ENCODE measurements at regions not wholly inside any gene's neighbourhood (a gene's known extent, or its start where the extent isn't known, plus 50 kb on each side); places are given as distances from the start of the nearest gene placed in this dataset.

DNA sequence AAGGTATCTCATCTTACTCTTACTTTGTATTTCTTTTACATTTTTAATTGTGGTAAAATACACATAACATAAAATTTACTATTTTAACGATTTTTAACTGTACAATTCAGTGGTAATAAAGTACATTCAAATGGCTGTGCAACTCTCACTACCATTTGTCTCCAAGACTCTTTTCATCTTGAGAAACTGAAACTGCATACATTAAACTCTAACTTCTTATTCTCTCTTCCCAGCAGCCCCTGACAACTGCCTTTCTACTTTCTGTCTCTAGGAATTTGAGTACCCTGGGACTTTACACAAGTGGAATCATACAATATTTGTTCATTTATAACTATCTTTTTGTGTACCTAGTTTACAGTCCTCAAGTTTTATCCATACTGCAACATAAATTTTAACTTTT, 725.8 kb upstream of the KIRREL3 start:
- H3K79me1 ChIP-seq (replicated peaks; ENCODE audit: low read length, poor library complexity, severe bottlenecking) = no peaks in the 10 kb centered on the region
- H2BK15ac ChIP-seq (ENCODE audit: low read depth, poor library complexity, severe bottlenecking) = no peak overlapping the region
- no peak overlapping the region for H3K4ac ChIP-seq (ENCODE audit: low read depth in 1 of 2, low read length in 2 of 2)
- H3K36me3 ChIP-seq (ENCODE audit: control insufficient read depth in 1 of 2, insufficient read depth in 2 of 2, low read depth in 1 of 2, low read length in 2 of 2) = no peaks in the 10 kb centered on the region
- no peaks in the 10 kb centered on the region for H3K4me1 ChIP-seq (ENCODE audit: control insufficient read depth, insufficient read depth, low read depth, low read length)
- WGBS = 72% methylated on average over 1 of the region's 1 CpG
- no peak overlapping the region for H2AK5ac ChIP-seq (ENCODE audit: low read length, severe bottlenecking)
- peaks cover 8% of the 10 kb centered on the region for H3K9me3 ChIP-seq (ENCODE audit: control insufficient read depth, low read length)
- H3K27me3 ChIP-seq (ENCODE audit: control insufficient read depth in 1 of 2, insufficient read depth in 1 of 2, low read length in 2 of 2) = no peaks in the 10 kb centered on the region
- DNase-seq = no peak
- no peak overlapping the region for H3K18ac ChIP-seq (ENCODE audit: low read depth in 1 of 2, low read length in 2 of 2)
- H2BK120ac ChIP-seq (ENCODE audit: low read depth, low read length) = no peak overlapping the region
- H2AFZ ChIP-seq (ENCODE audit: low read depth, low read length) = no peak overlapping the region
- no peak overlapping the region for H3K4me2 ChIP-seq (ENCODE audit: low read length, poor library complexity, severe bottlenecking)
- H2BK12ac ChIP-seq (ENCODE audit: low read length in 2 of 2) = no peak overlapping the region
- no peak overlapping the region for H3K27ac ChIP-seq (ENCODE audit: low read length, poor library complexity, severe bottlenecking)
- no peak overlapping the region for H3K9ac ChIP-seq (ENCODE audit: low read length)
- H4K8ac ChIP-seq (ENCODE audit: low read length) = no peak overlapping the region
- H3K14ac ChIP-seq (ENCODE audit: low read length in 2 of 2) = no peak overlapping the region
- no peak overlapping the region for H3K4me3 ChIP-seq (ENCODE audit: insufficient read depth in 1 of 2, low read depth in 1 of 2, low read length in 2 of 2)
- H4K91ac ChIP-seq (ENCODE audit: low read length) = no peak overlapping the region
- H2BK5ac ChIP-seq (ENCODE audit: low read depth, low read length, poor library complexity, severe bottlenecking) = no peak overlapping the region
- no peak overlapping the region for H3K23ac ChIP-seq (ENCODE audit: low read length in 2 of 2)

DNA sequence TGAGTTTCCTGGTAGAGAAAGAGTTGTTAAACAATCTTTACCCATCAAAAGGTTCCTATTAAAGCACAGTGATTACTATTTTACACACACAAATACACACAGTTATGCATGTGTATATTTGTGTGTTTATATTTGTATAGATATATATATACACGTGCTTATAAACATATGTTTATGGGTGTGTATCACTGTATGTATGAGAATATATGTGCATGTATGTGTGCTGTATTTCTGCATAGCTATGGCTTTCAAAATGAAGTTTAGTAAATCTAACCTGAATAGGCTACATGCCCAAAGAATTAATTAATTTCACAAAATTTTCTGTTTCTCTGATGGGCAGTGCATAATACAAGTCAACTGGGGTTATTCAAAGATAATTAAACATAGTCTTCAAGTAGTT, 723.1 kb upstream of the KIRREL3 start:
- WGBS = no CpG with 5 or more reads among the region's 1 CpG
- no peak overlapping the region for H3K4me3 ChIP-seq (ENCODE audit: insufficient read depth in 1 of 2, low read depth in 1 of 2, low read length in 2 of 2)
- H2AK5ac ChIP-seq (ENCODE audit: low read length, severe bottlenecking) = no peak overlapping the region
- H3K9me3 ChIP-seq (ENCODE audit: control insufficient read depth, low read length) = peaks cover 2% of the 10 kb centered on the region
- no peaks in the 10 kb centered on the region for H3K4me1 ChIP-seq (ENCODE audit: control insufficient read depth, insufficient read depth, low read depth, low read length)
- DNase-seq = no peak
- H3K27me3 ChIP-seq (ENCODE audit: control insufficient read depth in 1 of 2, insufficient read depth in 1 of 2, low read length in 2 of 2) = no peaks in the 10 kb centered on the region
- no peak overlapping the region for H3K14ac ChIP-seq (ENCODE audit: low read length in 2 of 2)
- no peak overlapping the region for H3K9ac ChIP-seq (ENCODE audit: low read length)
- no peak overlapping the region for H3K4ac ChIP-seq (ENCODE audit: low read depth in 1 of 2, low read length in 2 of 2)
- H2BK15ac ChIP-seq (ENCODE audit: low read depth, poor library complexity, severe bottlenecking) = no peak overlapping the region
- H2BK120ac ChIP-seq (ENCODE audit: low read depth, low read length) = no peak overlapping the region
- H3K18ac ChIP-seq (ENCODE audit: low read depth in 1 of 2, low read length in 2 of 2) = no peak overlapping the region
- no peak overlapping the region for H3K4me2 ChIP-seq (ENCODE audit: low read length, poor library complexity, severe bottlenecking)
- no peak overlapping the region for H2AFZ ChIP-seq (ENCODE audit: low read depth, low read length)
- no peak overlapping the region for H3K23ac ChIP-seq (ENCODE audit: low read length in 2 of 2)
- no peaks in the 10 kb centered on the region for H3K79me1 ChIP-seq (replicated peaks; ENCODE audit: low read length, poor library complexity, severe bottlenecking)
- H3K36me3 ChIP-seq (ENCODE audit: control insufficient read depth in 1 of 2, insufficient read depth in 2 of 2, low read depth in 1 of 2, low read length in 2 of 2) = no peaks in the 10 kb centered on the region
- no peak overlapping the region for H2BK12ac ChIP-seq (ENCODE audit: low read length in 2 of 2)
- H4K8ac ChIP-seq (ENCODE audit: low read length) = no peak overlapping the region
- H2BK5ac ChIP-seq (ENCODE audit: low read depth, low read length, poor library complexity, severe bottlenecking) = no peak overlapping the region
- H3K27ac ChIP-seq (ENCODE audit: low read length, poor library complexity, severe bottlenecking) = no peak overlapping the region
- no peak overlapping the region for H4K91ac ChIP-seq (ENCODE audit: low read length)

DNA sequence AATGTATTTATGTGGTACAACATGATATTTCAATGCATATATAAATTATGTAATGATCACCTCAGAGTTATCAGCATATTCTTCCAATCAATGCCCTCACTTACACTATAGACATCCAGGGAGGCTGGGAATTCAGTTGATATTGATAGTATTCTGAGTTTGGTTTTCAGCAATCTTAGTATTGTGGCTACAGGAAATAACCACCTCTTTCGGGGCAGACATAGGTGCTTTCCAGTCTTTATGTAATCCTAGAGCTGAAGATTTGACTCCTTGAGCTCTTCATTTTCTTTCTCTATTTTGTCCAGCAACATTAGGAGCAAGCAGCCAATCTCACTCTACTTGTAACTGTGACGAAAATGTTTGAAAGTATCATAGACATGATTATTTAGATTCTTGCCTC, 712.7 kb upstream of the KIRREL3 start:
- Histone ChIP-seq H3K4me2 (ENCODE audit: low read length, poor library complexity, severe bottlenecking) (no peak overlapping the region), H2BK12ac (ENCODE audit: low read length in 2 of 2) (no peak overlapping the region), H2AFZ (ENCODE audit: low read depth, low read length) (no peak overlapping the region), H3K27ac (ENCODE audit: low read length, poor library complexity, severe bottlenecking) (no peak overlapping the region), H2AK5ac (ENCODE audit: low read length, severe bottlenecking) (no peak overlapping the region), H3K27me3 (ENCODE audit: control insufficient read depth in 1 of 2, insufficient read depth in 1 of 2, low read length in 2 of 2) (no peaks in the 10 kb centered on the region), H3K18ac (ENCODE audit: low read depth in 1 of 2, low read length in 2 of 2) (no peak overlapping the region), H2BK5ac (ENCODE audit: low read depth, low read length, poor library complexity, severe bottlenecking) (no peak overlapping the region), H3K9me3 (ENCODE audit: control insufficient read depth, low read length) (no peaks in the 10 kb centered on the region), H3K23ac (ENCODE audit: low read length in 2 of 2) (no peak overlapping the region), H3K9ac (ENCODE audit: low read length) (no peak overlapping the region), H4K8ac (ENCODE audit: low read length) (no peak overlapping the region), H2BK120ac (ENCODE audit: low read depth, low read length) (no peak overlapping the region), H4K91ac (ENCODE audit: low read length) (no peak overlapping the region), H3K4ac (ENCODE audit: low read depth in 1 of 2, low read length in 2 of 2) (no peak overlapping the region), H3K4me1 (ENCODE audit: control insufficient read depth, insufficient read depth, low read depth, low read length) (no peaks in the 10 kb centered on the region), H3K14ac (ENCODE audit: low read length in 2 of 2) (no peak overlapping the region), H3K79me1 (replicated peaks; ENCODE audit: low read length, poor library complexity, severe bottlenecking) (no peaks in the 10 kb centered on the region), H3K4me3 (ENCODE audit: insufficient read depth in 1 of 2, low read depth in 1 of 2, low read length in 2 of 2) (no peak overlapping the region), H2BK15ac (ENCODE audit: low read depth, poor library complexity, severe bottlenecking) (no peak overlapping the region), H3K36me3 (ENCODE audit: control insufficient read depth in 1 of 2, insufficient read depth in 2 of 2, low read depth in 1 of 2, low read length in 2 of 2) (no peaks in the 10 kb centered on the region)
- no peak for DNase-seq
- 33% methylated on average over 1 of the region's 2 CpGs for WGBS

- no peaks in the 10 kb centered on the region for H3K9me3 ChIP-seq (ENCODE audit: control insufficient read depth, low read length)
- H3K27ac ChIP-seq (ENCODE audit: low read length, poor library complexity, severe bottlenecking) = no peak overlapping the region
- no peaks in the 10 kb centered on the region for H3K4me1 ChIP-seq (ENCODE audit: control insufficient read depth, insufficient read depth, low read depth, low read length)
- no peak overlapping the region for H2AK5ac ChIP-seq (ENCODE audit: low read length, severe bottlenecking)
- no peak overlapping the region for H3K18ac ChIP-seq (ENCODE audit: low read depth in 1 of 2, low read length in 2 of 2)
- H2BK12ac ChIP-seq (ENCODE audit: low read length in 2 of 2) = no peak overlapping the region
- H2BK15ac ChIP-seq (ENCODE audit: low read depth, poor library complexity, severe bottlenecking) = no peak overlapping the region
- H3K9ac ChIP-seq (ENCODE audit: low read length) = no peak overlapping the region
- no peak overlapping the region for H3K4ac ChIP-seq (ENCODE audit: low read depth in 1 of 2, low read length in 2 of 2)
- no peaks in the 10 kb centered on the region for H3K36me3 ChIP-seq (ENCODE audit: control insufficient read depth in 1 of 2, insufficient read depth in 2 of 2, low read depth in 1 of 2, low read length in 2 of 2)
- no peak overlapping the region for H3K4me3 ChIP-seq (ENCODE audit: insufficient read depth in 1 of 2, low read depth in 1 of 2, low read length in 2 of 2)
- H3K27me3 ChIP-seq (ENCODE audit: control insufficient read depth in 1 of 2, insufficient read depth in 1 of 2, low read length in 2 of 2) = no peaks in the 10 kb centered on the region
- H3K14ac ChIP-seq (ENCODE audit: low read length in 2 of 2) = no peak overlapping the region
- H3K23ac ChIP-seq (ENCODE audit: low read length in 2 of 2) = no peak overlapping the region
- H4K8ac ChIP-seq (ENCODE audit: low read length) = no peak overlapping the region
- H3K4me2 ChIP-seq (ENCODE audit: low read length, poor library complexity, severe bottlenecking) = no peak overlapping the region
- no peak overlapping the region for H2BK120ac ChIP-seq (ENCODE audit: low read depth, low read length)
- H2AFZ ChIP-seq (ENCODE audit: low read depth, low read length) = no peak overlapping the region
- H3K79me1 ChIP-seq (replicated peaks; ENCODE audit: low read length, poor library complexity, severe bottlenecking) = no peaks in the 10 kb centered on the region
- no peak for DNase-seq
- no peak overlapping the region for H2BK5ac ChIP-seq (ENCODE audit: low read depth, low read length, poor library complexity, severe bottlenecking)
- no peak overlapping the region for H4K91ac ChIP-seq (ENCODE audit: low read length)
- 77% methylated on average over 6 of the region's 6 CpGs for WGBS
Measured at GRCh38 chr11:127711748-127712147, 711.2 kb upstream of the KIRREL3 start.

Measured in mesenchymal stem cell (in vitro differentiated cells and primary cell).